GM12891 (cell line): ENCODE measurements at regions not wholly inside any gene's neighbourhood (a gene's known extent, or its start where the extent isn't known, plus 50 kb on each side); places are given as distances from the start of the nearest gene placed in this dataset.

ENCODE experiments used
- PAX5 ChIP-seq: IDR thresholded peaks from 2 replicates; pipeline ENCODE4 v1.6.1; 2011; ENCODE audit warnings: low read length, moderate library complexity, mild to moderate bottlenecking; ENCODE audit not compliant: insufficient read depth, severe bottlenecking
- POLR2A ChIP-seq: IDR thresholded peaks from 2 replicates; pipeline ENCODE4 v1.6.1; 2011; ENCODE audit warnings: low read depth, low read length, control low read depth
- POLR2AphosphoS5 ChIP-seq: IDR thresholded peaks from 2 replicates; pipeline ENCODE4 v1.6.1; 2011; ENCODE audit warnings: low read depth, low read length, control low read depth
- POU2F2 ChIP-seq: IDR thresholded peaks from 2 replicates; pipeline ENCODE4 v1.6.1; 2011; ENCODE audit warnings: low read depth, mild to moderate bottlenecking, control low read depth, low read length, moderate library complexity
- SPI1 ChIP-seq: IDR thresholded peaks from 2 replicates; pipeline ENCODE4 v1.6.1; 2011; ENCODE audit warnings: low read depth, low read length, control low read depth
- TAF1 ChIP-seq: IDR thresholded peaks from 2 replicates; pipeline ENCODE4 v1.6.1; 2011; ENCODE audit warnings: low read depth, low read length, control low read depth

DNA sequence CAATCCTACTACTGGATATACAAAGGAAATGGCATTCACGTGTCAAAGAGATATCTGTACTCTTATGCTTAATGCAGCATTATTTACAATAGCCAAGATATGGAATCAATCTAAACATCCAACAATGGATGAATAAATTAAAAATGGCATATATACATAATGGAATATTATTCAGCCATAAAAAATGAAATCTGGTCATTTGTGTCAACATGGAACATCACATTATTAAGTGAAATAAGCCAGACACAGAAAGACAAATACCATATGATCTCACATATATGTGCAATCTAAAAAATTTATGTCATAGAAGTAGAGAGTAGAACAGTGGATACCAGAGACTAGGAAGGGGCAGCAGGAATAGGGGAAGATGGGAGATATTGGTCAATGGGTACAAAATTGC is 228.8 kb upstream of the TBX3 start:
- TF ChIP-seq POLR2AphosphoS5, result no peak
- no peak for TF ChIP-seq POLR2A
- no peak for TF ChIP-seq TAF1
- TF ChIP-seq POU2F2, result no peak
- no peak for TF ChIP-seq SPI1
- TF ChIP-seq PAX5, result no peak
